SJCRH30 (cell line): ENCODE measurements at regions not wholly inside any gene's neighbourhood (a gene's known extent, or its start where the extent isn't known, plus 50 kb on each side); places are given as distances from the start of the nearest gene placed in this dataset.
A peak's percentile ranks its signal among the peaks of the same experiment; 100 is the strongest.
"Not testable (repeated sequence)": the region's sequence is repeated elsewhere in the genome, so short reads cannot be mapped to it uniquely, and the experiment has no call there.

Source experiments
- DNase-seq, 2 experiments: peaks; one replicate each; pipeline ENCODE4 v3.0.0-alpha.2; 2015 to 2020
- H3K27ac ChIP-seq: fragments of 250-450 bp; sonication (Bioruptor Pico); 2 replicates; pipeline ENCODE4 v1.5.1; 2020; ENCODE audit warnings: mild to moderate bottlenecking, moderate library complexity
- H3K27me3 ChIP-seq: fragments of 250-450 bp; sonication (Bioruptor Pico); 2 replicates; pipeline ENCODE4 v1.5.1; 2020; ENCODE audit warnings: mild to moderate bottlenecking, moderate library complexity
- H3K36me3 ChIP-seq: fragments of 250-450 bp; sonication (Bioruptor Pico); 2 replicates; pipeline ENCODE4 v1.5.1; 2020; ENCODE audit warnings: mild to moderate bottlenecking, moderate library complexity
- H3K4me1 ChIP-seq: fragments of 250-450 bp; sonication (Bioruptor Pico); 2 replicates; pipeline ENCODE4 v1.5.1; 2020; ENCODE audit warnings: mild to moderate bottlenecking, moderate library complexity
- H3K4me3 ChIP-seq: fragments of 250-450 bp; sonication (Bioruptor Pico); 2 replicates; pipeline ENCODE4 v1.5.1; 2020; ENCODE audit warnings: mild to moderate bottlenecking, moderate library complexity
- H3K9me3 ChIP-seq: fragments of 250-450 bp; sonication (Bioruptor Pico); replicated peaks from 2 replicates; pipeline ENCODE4 v1.5.1; 2020; ENCODE audit warnings: mild to moderate bottlenecking, moderate library complexity

- no peaks in the 10 kb centered on the region for H3K36me3 ChIP-seq
- H3K4me1 ChIP-seq, result peaks cover 26% of the 10 kb centered on the region
- no peaks in the 10 kb centered on the region for H3K9me3 ChIP-seq
- DNase-seq, result no peak
- H3K27me3 ChIP-seq, result no peaks in the 10 kb centered on the region
- H3K27ac ChIP-seq, result no peak overlapping the region
- H3K4me3 ChIP-seq, result no peak overlapping the region
Observed at GRCh38 chr2:52477166-52477565, 1290.4 kb upstream of the CHAC2 start.

GRCh38 chr2:52475590-52475989 lies 1292.0 kb upstream of the CHAC2 start:
- DNase-seq, result no peak
- no peak overlapping the region for H3K4me3 ChIP-seq
- no peaks in the 10 kb centered on the region for H3K27me3 ChIP-seq
- H3K9me3 ChIP-seq, result no peaks in the 10 kb centered on the region
- no peak overlapping the region for H3K27ac ChIP-seq
- no peaks in the 10 kb centered on the region for H3K36me3 ChIP-seq
- peaks cover 26% of the 10 kb centered on the region for H3K4me1 ChIP-seq

DNA sequence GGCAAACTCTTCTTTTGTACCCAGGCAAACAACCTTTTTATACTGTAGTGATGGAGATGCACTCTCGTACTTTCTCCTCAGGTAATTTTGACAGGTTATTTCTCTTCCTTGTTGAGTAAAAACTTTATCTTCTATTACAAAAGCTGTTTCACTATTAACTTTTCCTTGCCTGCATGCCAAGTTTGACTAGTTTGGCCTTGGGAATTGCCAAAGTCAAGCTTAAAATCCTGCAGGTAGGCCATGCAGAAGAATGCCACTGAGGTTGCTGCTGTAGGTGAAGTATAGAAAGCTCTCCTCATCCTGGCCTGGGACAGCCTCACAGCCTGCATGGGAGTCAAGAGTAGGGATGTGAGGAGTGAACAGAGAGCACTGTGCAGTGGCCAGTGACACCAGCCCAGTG lies 1293.5 kb upstream of the CHAC2 start:
- no peaks in the 10 kb centered on the region for H3K27me3 ChIP-seq
- H3K4me1 ChIP-seq, result peaks cover 26% of the 10 kb centered on the region
- no peak overlapping the region for H3K4me3 ChIP-seq
- no peaks in the 10 kb centered on the region for H3K36me3 ChIP-seq
- H3K9me3 ChIP-seq, result no peaks in the 10 kb centered on the region
- peak overlapping the region; percentile 34; the same call in 1 of the 2 replicates for H3K27ac ChIP-seq
- no peak for DNase-seq

DNA sequence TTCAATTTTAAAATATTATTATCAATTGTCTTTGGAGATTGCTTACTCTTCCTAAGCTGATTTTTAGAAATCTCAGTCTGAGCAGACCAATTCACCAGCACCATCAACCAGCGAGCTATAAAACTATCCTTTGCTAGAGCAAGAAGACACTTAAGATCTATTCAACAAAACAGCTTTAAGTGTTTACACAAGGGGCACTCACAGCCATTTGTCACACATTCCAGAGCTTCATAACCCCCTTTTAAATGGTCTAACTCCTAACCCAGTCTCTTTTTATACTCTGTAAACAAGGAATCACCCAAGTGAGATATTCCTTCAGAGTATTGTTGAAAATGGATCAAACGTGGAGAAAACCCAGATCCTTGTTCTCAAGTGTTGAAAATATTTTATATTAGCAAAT lies 1294.1 kb upstream of the CHAC2 start:
- Histone ChIP-seq H3K27me3 (no peaks in the 10 kb centered on the region), H3K4me1 (peaks cover 26% of the 10 kb centered on the region), H3K9me3 (no peaks in the 10 kb centered on the region), H3K27ac (peak overlapping the region; percentile 34; the same call in 1 of the 2 replicates), H3K36me3 (no peaks in the 10 kb centered on the region), H3K4me3 (no peak overlapping the region)
- peak; percentile 30 to 64 for DNase-seq

GRCh38 chr2:52470457-52470856 lies 1297.1 kb upstream of the CHAC2 start:
- not testable (repeated sequence) for DNase-seq, H3K27me3 ChIP-seq, H3K9me3 ChIP-seq, H3K4me3 ChIP-seq, H3K36me3 ChIP-seq, H3K27ac ChIP-seq
- peaks cover 25% of the 10 kb centered on the region for H3K4me1 ChIP-seq

DNA sequence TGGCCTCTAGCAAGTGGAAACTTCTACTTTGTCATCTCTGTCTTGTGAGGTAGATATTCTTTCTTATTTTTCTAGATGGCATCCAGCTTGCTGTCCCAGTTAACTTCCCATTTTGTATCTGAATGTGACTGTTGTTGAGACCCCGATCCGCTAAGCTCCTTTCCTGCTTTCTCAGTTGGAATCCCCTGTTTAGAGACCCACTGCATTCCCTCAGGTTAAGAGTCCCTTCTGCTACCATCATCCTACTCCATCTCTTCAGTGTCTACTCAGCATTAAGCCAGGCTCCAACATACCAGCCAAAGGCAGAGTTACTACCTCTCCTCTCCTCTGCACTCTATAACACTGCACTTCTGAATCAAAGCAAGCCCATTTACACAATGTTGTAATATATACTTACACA lies 1300.4 kb upstream of the CHAC2 start:
- no peak overlapping the region for H3K4me3 ChIP-seq
- no peak for DNase-seq
- no peak overlapping the region for H3K27ac ChIP-seq
- no peaks in the 10 kb centered on the region for H3K36me3 ChIP-seq
- H3K9me3 ChIP-seq, result no peaks in the 10 kb centered on the region
- H3K4me1 ChIP-seq, result peaks cover 17% of the 10 kb centered on the region; the same call in 1 of the 2 replicates
- H3K27me3 ChIP-seq, result no peaks in the 10 kb centered on the region

DNA sequence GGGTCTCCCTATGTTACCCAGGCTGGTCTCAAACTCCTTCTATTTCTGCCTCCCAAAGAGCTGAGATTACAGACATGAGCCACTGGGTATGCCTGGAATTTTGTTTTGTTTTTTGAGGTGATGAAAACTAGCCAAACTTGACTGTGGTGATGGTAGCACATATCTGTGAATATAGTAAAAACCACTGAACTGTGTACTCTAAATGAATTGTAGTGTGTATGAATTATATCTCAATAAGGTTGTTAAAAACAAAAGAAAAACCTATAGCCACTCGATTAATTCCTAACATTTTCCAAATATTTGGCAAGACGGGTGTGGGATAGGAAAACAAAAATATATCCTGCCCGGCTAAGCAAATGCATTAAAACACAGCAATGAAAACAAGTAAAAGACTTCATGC lies 1302.3 kb upstream of the CHAC2 start:
- H3K9me3 ChIP-seq, result no peaks in the 10 kb centered on the region
- peak overlapping the region; percentile 18; the same call in 1 of the 2 replicates for H3K27ac ChIP-seq
- peaks cover 17% of the 10 kb centered on the region; the same call in 1 of the 2 replicates for H3K4me1 ChIP-seq
- H3K4me3 ChIP-seq, result no peak overlapping the region
- DNase-seq, result peak in 1 of 2 experiments; percentile 47
- H3K27me3 ChIP-seq, result no peaks in the 10 kb centered on the region
- no peaks in the 10 kb centered on the region for H3K36me3 ChIP-seq

DNA sequence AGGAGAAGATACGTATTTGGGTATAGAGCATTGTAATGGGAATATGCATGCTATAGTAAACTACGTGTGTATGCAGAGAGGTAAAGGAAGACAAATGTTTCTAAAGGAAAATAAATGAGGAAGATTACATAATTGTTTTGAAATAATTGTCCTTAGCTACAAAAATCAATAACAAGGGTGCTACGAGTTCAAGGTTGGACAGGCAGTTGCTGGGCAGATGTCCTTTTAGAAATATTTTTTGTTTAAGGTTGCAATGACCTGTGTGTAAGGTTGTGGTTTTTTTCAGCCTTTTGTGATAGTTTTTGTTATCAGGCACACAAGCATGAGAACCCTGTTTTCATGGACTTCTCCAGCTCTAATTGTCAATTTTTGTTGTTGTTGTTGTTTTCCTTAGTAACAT lies 1304.1 kb upstream of the CHAC2 start:
- Histone ChIP-seq H3K4me3 (no peak overlapping the region), H3K36me3 (no peaks in the 10 kb centered on the region), H3K9me3 (no peaks in the 10 kb centered on the region), H3K27ac (no peak overlapping the region), H3K27me3 (no peaks in the 10 kb centered on the region), H3K4me1 (peaks cover 17% of the 10 kb centered on the region; the same call in 1 of the 2 replicates)
- no peak for DNase-seq

GRCh38 chr2:52456561-52457377 lies 1310.8 kb upstream of the CHAC2 start:
- no peaks in the 10 kb centered on the region for H3K27me3 ChIP-seq
- no peak for DNase-seq
- H3K4me3 ChIP-seq, result no peak overlapping the region
- no peak overlapping the region for H3K27ac ChIP-seq
- no peaks in the 10 kb centered on the region for H3K9me3 ChIP-seq
- no peaks in the 10 kb centered on the region for H3K4me1 ChIP-seq
- H3K36me3 ChIP-seq, result no peaks in the 10 kb centered on the region

GRCh38 chr2:52454962-52455361 lies 1312.6 kb upstream of the CHAC2 start:
- no peak for DNase-seq
- H3K27ac ChIP-seq, result no peak overlapping the region
- H3K9me3 ChIP-seq, result no peaks in the 10 kb centered on the region
- no peaks in the 10 kb centered on the region for H3K4me1 ChIP-seq
- no peaks in the 10 kb centered on the region for H3K36me3 ChIP-seq
- no peak overlapping the region for H3K4me3 ChIP-seq
- H3K27me3 ChIP-seq, result no peaks in the 10 kb centered on the region

GRCh38 chr2:52452201-52452600 lies 1315.4 kb upstream of the CHAC2 start:
- Histone ChIP-seq H3K4me1 (no peaks in the 10 kb centered on the region), H3K27ac (no peak overlapping the region), H3K9me3 (no peaks in the 10 kb centered on the region), H3K36me3 (no peaks in the 10 kb centered on the region), H3K4me3 (no peak overlapping the region), H3K27me3 (no peaks in the 10 kb centered on the region)
- DNase-seq, result no peak

- no peak overlapping the region for H3K27ac ChIP-seq
- no peaks in the 10 kb centered on the region for H3K4me1 ChIP-seq
- no peaks in the 10 kb centered on the region for H3K36me3 ChIP-seq
- no peaks in the 10 kb centered on the region for H3K9me3 ChIP-seq
- DNase-seq, result no peak
- H3K27me3 ChIP-seq, result no peaks in the 10 kb centered on the region
- no peak overlapping the region for H3K4me3 ChIP-seq
Observed at GRCh38 chr2:52445686-52446085, 1321.9 kb upstream of the CHAC2 start.

- Histone ChIP-seq H3K27me3 (peaks cover 12% of the 10 kb centered on the region), H3K36me3 (no peaks in the 10 kb centered on the region), H3K9me3 (no peaks in the 10 kb centered on the region), H3K27ac (no peak overlapping the region), H3K4me3 (no peak overlapping the region), H3K4me1 (no peaks in the 10 kb centered on the region; the same call in 1 of the 2 replicates)
- DNase-seq, result no peak
Observed at GRCh38 chr2:52431352-52431760, 1336.2 kb upstream of the CHAC2 start.

- H3K36me3 ChIP-seq, result no peaks in the 10 kb centered on the region
- no peaks in the 10 kb centered on the region; the same call in 1 of the 2 replicates for H3K9me3 ChIP-seq
- peaks cover 9% of the 10 kb centered on the region for H3K27me3 ChIP-seq
- H3K4me1 ChIP-seq, result no peaks in the 10 kb centered on the region; the same call in 1 of the 2 replicates
- DNase-seq, result no peak
- H3K27ac ChIP-seq, result no peak overlapping the region
- no peak overlapping the region for H3K4me3 ChIP-seq
Observed at GRCh38 chr2:52429740-52430139, 1337.9 kb upstream of the CHAC2 start.

DNA sequence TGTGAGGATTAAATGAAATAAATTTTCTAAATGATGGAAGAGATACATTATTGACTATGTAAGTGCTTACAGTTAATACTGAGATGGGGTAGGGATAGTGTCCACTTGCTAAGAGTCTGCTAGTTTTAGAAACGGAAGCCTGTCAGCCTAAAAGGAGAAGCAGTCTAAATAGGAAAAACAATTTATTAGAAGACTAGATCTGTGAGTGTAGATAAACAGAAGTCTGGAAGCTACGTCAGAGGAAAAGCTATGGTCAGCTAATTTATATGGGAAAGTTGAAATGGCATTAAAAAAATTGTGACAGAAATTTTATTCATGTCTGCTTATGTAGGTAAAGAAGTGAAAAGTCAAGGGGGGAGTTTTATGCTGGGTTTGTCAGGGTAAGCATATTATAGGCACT lies 1338.4 kb upstream of the CHAC2 start:
- no peak for DNase-seq
- no peaks in the 10 kb centered on the region; the same call in 1 of the 2 replicates for H3K4me1 ChIP-seq

DNA sequence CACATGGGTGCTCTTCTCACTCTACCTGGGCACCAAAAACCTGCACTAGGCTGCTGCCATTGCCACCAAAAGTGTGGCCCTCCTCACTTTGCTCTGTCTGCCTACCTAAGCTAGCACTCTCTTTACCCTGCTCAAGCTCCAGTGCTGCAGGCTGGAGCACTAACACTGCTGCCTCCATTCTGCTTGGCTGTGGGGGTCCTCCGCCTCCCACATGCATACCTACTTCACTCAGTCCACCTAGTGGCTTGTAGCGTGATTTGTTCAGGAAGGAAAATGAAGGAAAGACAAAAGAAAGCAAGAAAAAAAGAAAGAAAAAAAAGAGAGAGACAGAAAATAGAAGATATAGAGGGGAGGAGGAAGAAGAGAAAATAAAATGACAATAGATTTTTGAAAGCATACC lies 1339.4 kb upstream of the CHAC2 start:
- no peak for DNase-seq
- H3K27me3 ChIP-seq, result peaks cover 5% of the 10 kb centered on the region
- H3K9me3 ChIP-seq, result no peaks in the 10 kb centered on the region; the same call in 1 of the 2 replicates
- H3K4me1 ChIP-seq, result no peaks in the 10 kb centered on the region; the same call in none of the 2 replicates
- H3K4me3 ChIP-seq, result no peak overlapping the region
- H3K27ac ChIP-seq, result no peak overlapping the region
- no peaks in the 10 kb centered on the region for H3K36me3 ChIP-seq

More for the DNA sequence above, 1338.4 kb upstream of the CHAC2 start:
- Histone ChIP-seq H3K27ac (no peak overlapping the region), H3K36me3 (no peaks in the 10 kb centered on the region), H3K9me3 (no peaks in the 10 kb centered on the region; the same call in 1 of the 2 replicates), H3K27me3 (peaks cover 6% of the 10 kb centered on the region), H3K4me3 (no peak overlapping the region)
